ENCODE measurements at regions not wholly inside any gene's neighbourhood (a gene's known extent, or its start where the extent isn't known, plus 50 kb on each side); places are given as distances from the start of the nearest gene placed in this dataset.

DNA sequence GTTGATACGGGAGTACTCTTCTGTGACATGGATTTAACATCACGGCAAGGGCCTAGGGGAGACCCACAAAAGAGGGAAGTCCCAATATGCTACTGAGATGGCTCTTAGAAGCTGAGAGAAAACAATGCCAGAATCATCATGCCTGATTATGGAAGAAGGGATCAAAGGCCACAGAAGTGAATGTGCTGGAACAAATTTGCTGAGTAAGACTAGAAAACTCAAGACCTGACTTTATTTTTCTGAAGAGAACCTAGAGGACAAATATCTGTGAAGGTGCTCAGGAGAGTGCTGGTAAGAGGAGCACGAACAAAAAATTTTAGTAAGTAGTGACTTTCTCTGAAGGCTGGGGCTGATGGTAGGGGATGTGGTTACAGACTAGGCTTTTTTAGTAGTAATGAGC is 277.0 kb downstream of the ZEB1 start:
- Histone ChIP-seq H2AFZ (ENCODE audit: low read length, unreplicated experiment) (no peak overlapping the region), H3K4me3 (ENCODE audit: low read depth, low read length) (no peak overlapping the region), H3K79me2 (ENCODE audit: control insufficient read depth, insufficient read depth, low read length, unreplicated experiment) (no peaks in the 10 kb centered on the region)

DNA sequence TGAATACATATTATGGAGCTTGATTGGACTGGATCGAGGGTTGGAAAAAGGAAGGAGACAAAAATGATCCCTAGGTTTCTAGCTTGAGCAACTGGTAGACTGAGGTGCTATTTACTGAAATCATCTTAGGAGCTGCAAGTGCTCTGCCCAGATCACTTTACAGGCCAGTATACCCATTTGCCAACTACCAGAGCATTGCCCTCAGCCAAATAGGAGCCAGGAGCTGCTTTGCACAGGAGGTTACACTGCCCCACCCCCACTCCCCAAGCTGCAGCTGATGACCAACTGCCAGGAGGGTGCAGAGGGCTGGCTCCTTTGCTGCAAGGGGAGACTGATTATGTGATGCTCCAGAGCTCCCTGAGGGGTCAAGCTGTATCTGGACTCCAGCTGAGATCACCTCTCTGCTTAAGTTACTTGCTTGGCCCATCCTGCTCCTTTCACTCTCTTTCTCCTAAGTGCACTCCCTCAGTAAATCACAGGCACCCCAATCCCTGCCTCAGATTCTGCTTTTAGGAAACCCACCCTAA is 275.4 kb downstream of the ZEB1 start:
- no peak overlapping the region for H2AFZ ChIP-seq (ENCODE audit: low read length, unreplicated experiment)

More for the DNA sequence above, 277.0 kb downstream of the ZEB1 start:
- H3K27me3 ChIP-seq (ENCODE audit: insufficient read depth, low read length) = no peaks in the 10 kb centered on the region
- no peak overlapping the region for H3K27ac ChIP-seq (ENCODE audit: low read depth, low read length)
- H3K36me3 ChIP-seq (ENCODE audit: insufficient read depth, low read length) = no peaks in the 10 kb centered on the region
- peaks cover 12% of the 10 kb centered on the region for H3K4me1 ChIP-seq (ENCODE audit: control insufficient read depth, insufficient read depth, low read length, unreplicated experiment)

DNA sequence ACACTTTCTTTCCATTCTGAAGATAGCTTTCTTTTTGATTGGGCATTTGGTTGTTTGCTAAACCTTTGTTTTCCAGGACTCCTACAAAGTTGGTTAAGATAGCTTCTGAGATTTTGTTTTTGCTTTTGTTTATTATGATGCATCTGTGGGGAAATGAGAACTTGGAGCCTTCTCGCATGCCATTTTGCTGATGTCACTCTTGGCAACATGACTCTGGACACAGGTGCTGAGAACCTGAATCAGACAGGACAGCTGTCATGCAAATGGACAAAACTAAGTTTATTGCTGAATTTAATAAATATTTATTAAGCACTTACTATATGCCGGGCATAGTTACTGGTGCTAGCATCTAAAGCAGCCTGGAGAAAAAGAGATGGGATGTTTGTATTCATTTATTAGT is 274.1 kb downstream of the ZEB1 start:
- H3K27ac ChIP-seq (ENCODE audit: low read depth, low read length) = no peak overlapping the region
- no peaks in the 10 kb centered on the region for H3K79me2 ChIP-seq (ENCODE audit: control insufficient read depth, insufficient read depth, low read length, unreplicated experiment)
- H3K27me3 ChIP-seq (ENCODE audit: insufficient read depth, low read length) = no peaks in the 10 kb centered on the region
- peaks cover 12% of the 10 kb centered on the region for H3K4me1 ChIP-seq (ENCODE audit: control insufficient read depth, insufficient read depth, low read length, unreplicated experiment)
- no peak overlapping the region for H2AFZ ChIP-seq (ENCODE audit: low read length, unreplicated experiment)
- H3K4me3 ChIP-seq (ENCODE audit: low read depth, low read length) = no peak overlapping the region
- no peaks in the 10 kb centered on the region for H3K36me3 ChIP-seq (ENCODE audit: insufficient read depth, low read length)

More for the DNA sequence above, 275.4 kb downstream of the ZEB1 start:
- Histone ChIP-seq H3K27me3 (ENCODE audit: insufficient read depth, low read length) (no peaks in the 10 kb centered on the region), H3K4me1 (ENCODE audit: control insufficient read depth, insufficient read depth, low read length, unreplicated experiment) (peaks cover 12% of the 10 kb centered on the region), H3K79me2 (ENCODE audit: control insufficient read depth, insufficient read depth, low read length, unreplicated experiment) (no peaks in the 10 kb centered on the region), H3K4me3 (ENCODE audit: low read depth, low read length) (no peak overlapping the region), H3K36me3 (ENCODE audit: insufficient read depth, low read length) (no peaks in the 10 kb centered on the region), H3K27ac (ENCODE audit: low read depth, low read length) (no peak overlapping the region)

DNA sequence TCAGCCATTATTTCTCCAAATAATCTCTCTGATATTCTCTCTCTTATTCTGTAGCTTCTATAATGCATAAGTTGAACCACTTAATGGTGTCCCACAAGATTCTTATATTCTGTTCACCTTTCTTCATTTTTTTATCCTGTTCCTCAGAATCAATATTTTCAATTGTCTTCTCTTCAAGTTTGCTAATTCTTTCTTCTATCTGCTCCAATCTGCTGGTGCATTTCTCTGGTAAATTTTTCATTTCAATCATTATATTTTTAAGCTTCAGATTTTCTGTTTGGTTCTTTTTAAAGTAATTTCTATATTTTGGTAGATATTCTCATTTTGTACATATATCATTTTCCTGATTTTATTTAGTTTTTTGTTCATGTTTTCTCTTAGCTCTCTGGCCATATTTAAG is 272.6 kb downstream of the ZEB1 start:
- Histone ChIP-seq H3K27me3 (ENCODE audit: insufficient read depth, low read length) (no peaks in the 10 kb centered on the region), H3K4me3 (ENCODE audit: low read depth, low read length) (no peak overlapping the region), H3K79me2 (ENCODE audit: control insufficient read depth, insufficient read depth, low read length, unreplicated experiment) (no peaks in the 10 kb centered on the region), H3K36me3 (ENCODE audit: insufficient read depth, low read length) (no peaks in the 10 kb centered on the region), H3K4me1 (ENCODE audit: control insufficient read depth, insufficient read depth, low read length, unreplicated experiment) (peaks cover 9% of the 10 kb centered on the region), H3K27ac (ENCODE audit: low read depth, low read length) (no peak overlapping the region), H2AFZ (ENCODE audit: low read length, unreplicated experiment) (no peak overlapping the region)

DNA sequence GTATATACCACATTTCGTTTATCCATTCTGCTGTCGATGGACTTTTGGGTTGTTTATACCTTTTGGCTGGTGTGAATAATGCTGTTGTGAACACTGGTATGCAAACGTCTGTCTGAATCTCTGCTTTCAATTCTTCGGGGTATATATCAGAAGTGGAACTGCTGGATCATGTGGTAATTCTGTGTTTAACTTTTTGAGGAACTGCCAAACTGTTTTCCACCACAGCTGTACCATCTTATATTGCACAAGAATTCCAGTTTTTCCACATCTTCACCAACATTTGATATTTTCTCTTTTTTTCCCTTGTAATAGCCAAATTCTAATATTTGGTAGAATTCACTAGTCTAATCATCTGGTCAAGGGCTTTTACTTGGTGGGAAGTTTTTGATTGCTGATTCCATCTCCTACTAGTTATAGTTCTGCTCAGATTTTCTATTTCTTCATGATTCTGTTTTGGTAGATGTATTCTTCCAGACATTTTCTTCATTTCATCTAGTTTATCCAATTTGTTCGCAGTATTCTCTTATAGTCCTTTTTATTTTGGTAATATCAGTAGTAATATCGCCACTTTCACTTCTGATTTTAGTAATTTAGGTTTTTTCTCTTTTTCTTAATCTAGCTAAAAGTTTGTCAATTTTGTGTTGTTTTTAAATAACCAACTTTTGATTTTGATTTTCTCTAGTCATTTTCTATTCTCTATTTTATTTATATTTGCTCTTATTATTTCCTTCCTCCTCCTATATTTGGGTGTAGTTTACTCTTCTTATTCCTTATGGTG is 271.2 kb downstream of the ZEB1 start:
- H3K27ac ChIP-seq (ENCODE audit: low read depth, low read length) = no peak overlapping the region

DNA sequence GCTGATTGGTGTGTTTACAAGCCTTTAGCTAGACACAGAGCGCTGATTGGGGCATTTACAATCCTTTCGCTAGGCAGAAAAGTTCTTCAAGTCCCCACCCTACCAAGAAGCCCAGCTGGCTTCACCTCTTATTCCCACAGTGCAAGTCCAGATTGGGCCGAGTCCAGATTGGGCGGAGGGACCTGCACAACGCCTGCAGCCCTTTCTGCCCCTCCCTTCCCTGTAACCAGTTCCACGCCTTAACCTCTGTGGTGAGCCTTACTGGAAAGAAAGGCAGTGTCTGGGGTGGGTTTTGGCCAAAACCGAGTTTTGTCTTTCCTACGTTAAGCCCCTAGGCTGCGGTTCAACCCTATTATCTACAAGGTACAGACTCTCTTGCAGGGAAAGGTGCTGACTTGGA is 268.7 kb downstream of the ZEB1 start:
- Histone ChIP-seq H3K4me1 (ENCODE audit: control insufficient read depth, insufficient read depth, low read length, unreplicated experiment) (peaks cover 6% of the 10 kb centered on the region), H3K4me3 (ENCODE audit: low read depth, low read length) (no peak overlapping the region), H3K27ac (ENCODE audit: low read depth, low read length) (no peak overlapping the region), H3K36me3 (ENCODE audit: insufficient read depth, low read length) (no peaks in the 10 kb centered on the region), H3K27me3 (ENCODE audit: insufficient read depth, low read length) (no peaks in the 10 kb centered on the region), H2AFZ (ENCODE audit: low read length, unreplicated experiment) (no peak overlapping the region), H3K79me2 (ENCODE audit: control insufficient read depth, insufficient read depth, low read length, unreplicated experiment) (no peaks in the 10 kb centered on the region)

More for the DNA sequence above, 271.2 kb downstream of the ZEB1 start:
- Histone ChIP-seq H3K27me3 (ENCODE audit: insufficient read depth, low read length) (no peaks in the 10 kb centered on the region), H2AFZ (ENCODE audit: low read length, unreplicated experiment) (no peak overlapping the region), H3K79me2 (ENCODE audit: control insufficient read depth, insufficient read depth, low read length, unreplicated experiment) (no peaks in the 10 kb centered on the region), H3K4me1 (ENCODE audit: control insufficient read depth, insufficient read depth, low read length, unreplicated experiment) (no peaks in the 10 kb centered on the region), H3K36me3 (ENCODE audit: insufficient read depth, low read length) (no peaks in the 10 kb centered on the region), H3K4me3 (ENCODE audit: low read depth, low read length) (no peak overlapping the region)

DNA sequence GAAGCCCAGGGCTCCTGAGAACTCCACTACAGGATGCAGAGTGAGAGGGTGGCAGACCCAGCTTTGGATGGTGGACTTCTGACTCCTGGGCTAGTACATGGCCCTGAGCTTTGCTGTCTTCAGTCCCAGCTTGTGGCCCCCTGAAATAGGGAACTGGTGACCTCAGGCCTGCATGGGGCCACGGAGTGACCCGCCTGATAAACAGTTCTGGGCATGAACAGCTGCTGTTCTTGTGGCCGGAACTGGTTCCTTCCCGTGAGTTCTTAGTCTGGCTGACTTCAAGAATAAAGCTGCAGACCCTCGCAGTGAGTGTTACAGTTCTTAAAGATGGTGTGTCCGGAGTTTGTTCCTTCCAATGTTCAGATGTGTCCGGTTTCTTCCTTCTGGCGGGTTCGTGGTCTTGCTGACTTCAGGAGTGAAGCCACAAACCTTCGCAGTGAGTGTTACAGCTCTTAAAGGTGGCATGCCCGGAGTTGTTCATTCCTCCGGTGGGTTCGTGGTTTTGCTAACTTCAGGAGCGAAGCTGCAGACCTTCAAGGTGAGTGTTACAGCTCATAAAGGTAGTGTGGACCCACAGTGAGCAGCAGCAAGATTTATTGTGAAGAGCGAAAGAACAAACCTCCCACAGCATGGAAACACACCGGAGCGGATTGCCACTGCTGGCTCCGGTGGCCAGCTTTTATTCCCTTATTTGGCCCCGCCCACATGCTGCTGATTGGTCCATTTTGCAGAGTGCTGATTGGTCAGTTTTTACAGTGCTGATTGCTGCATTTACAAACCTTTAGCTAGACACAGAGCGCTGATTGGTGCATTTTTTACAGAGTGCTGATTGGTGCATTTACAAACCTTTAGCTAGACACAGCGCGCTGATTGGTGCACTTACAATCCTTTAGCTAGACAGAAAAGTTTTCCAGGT is 268.0 kb downstream of the ZEB1 start:
- H2AFZ ChIP-seq (ENCODE audit: low read length, unreplicated experiment) = no peak overlapping the region
- no peak overlapping the region for H3K4me3 ChIP-seq (ENCODE audit: low read depth, low read length)
- H3K79me2 ChIP-seq (ENCODE audit: control insufficient read depth, insufficient read depth, low read length, unreplicated experiment) = no peaks in the 10 kb centered on the region
- H3K27ac ChIP-seq (ENCODE audit: low read depth, low read length) = no peak overlapping the region
- H3K36me3 ChIP-seq (ENCODE audit: insufficient read depth, low read length) = no peaks in the 10 kb centered on the region
- no peaks in the 10 kb centered on the region for H3K27me3 ChIP-seq (ENCODE audit: insufficient read depth, low read length)
- peaks cover 13% of the 10 kb centered on the region for H3K4me1 ChIP-seq (ENCODE audit: control insufficient read depth, insufficient read depth, low read length, unreplicated experiment)

DNA sequence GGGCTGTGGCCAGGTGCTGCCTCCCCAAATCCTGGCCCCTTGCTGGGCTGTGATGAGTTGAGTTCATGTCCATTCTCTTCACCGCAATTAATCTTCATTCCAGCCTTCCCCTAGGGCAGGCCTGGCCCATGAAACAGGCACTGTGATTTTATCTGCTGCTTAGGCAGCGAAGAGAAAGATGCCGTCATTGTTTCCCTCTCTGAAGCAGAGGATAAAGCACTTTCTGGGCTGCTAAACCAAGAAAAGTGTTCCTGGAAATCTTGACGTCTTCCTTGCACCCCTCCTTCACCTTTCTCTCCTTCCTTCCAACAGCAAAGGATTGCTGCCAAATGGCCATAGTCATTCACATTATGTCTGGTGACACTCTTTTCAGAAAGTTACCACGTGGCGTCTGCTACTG is 265.9 kb downstream of the ZEB1 start:
- Histone ChIP-seq H3K27me3 (ENCODE audit: insufficient read depth, low read length) (no peaks in the 10 kb centered on the region), H3K4me3 (ENCODE audit: low read depth, low read length) (no peak overlapping the region), H3K4me1 (ENCODE audit: control insufficient read depth, insufficient read depth, low read length, unreplicated experiment) (peaks cover 13% of the 10 kb centered on the region), H3K36me3 (ENCODE audit: insufficient read depth, low read length) (no peaks in the 10 kb centered on the region), H3K27ac (ENCODE audit: low read depth, low read length) (no peak overlapping the region), H3K79me2 (ENCODE audit: control insufficient read depth, insufficient read depth, low read length, unreplicated experiment) (no peaks in the 10 kb centered on the region), H2AFZ (ENCODE audit: low read length, unreplicated experiment) (no peak overlapping the region)

DNA sequence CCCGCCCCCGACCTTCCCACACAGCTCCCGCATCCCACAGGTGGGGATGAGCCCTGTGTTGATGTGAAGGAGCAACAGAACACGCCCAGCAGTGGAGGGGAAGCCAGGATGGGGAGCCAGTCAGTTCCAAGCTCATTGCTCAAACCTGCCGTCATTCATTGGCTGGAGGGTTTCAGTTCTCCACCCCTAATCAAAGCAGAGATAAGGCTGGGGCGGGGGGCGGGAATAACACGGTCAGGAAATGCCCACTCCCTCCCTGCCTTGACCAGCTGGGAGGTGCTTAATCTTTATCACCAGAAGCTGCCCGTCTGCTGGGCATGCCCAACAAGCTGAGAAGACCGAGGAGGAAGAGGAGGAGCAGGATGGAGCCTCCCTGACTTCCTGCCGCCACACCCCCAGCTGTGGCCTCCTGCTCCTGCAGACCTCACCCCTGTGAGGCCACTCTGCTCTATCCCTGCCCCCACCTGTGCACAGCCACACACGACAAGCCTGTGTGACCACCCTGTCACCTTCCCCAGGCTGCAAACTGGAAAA is 265.1 kb downstream of the ZEB1 start:
- Histone ChIP-seq H3K4me3 (ENCODE audit: low read depth, low read length) (no peak overlapping the region), H2AFZ (ENCODE audit: low read length, unreplicated experiment) (no peak overlapping the region), H3K27me3 (ENCODE audit: insufficient read depth, low read length) (no peaks in the 10 kb centered on the region), H3K4me1 (ENCODE audit: control insufficient read depth, insufficient read depth, low read length, unreplicated experiment) (peaks cover 13% of the 10 kb centered on the region), H3K79me2 (ENCODE audit: control insufficient read depth, insufficient read depth, low read length, unreplicated experiment) (no peaks in the 10 kb centered on the region), H3K36me3 (ENCODE audit: insufficient read depth, low read length) (no peaks in the 10 kb centered on the region), H3K27ac (ENCODE audit: low read depth, low read length) (no peak overlapping the region)

DNA sequence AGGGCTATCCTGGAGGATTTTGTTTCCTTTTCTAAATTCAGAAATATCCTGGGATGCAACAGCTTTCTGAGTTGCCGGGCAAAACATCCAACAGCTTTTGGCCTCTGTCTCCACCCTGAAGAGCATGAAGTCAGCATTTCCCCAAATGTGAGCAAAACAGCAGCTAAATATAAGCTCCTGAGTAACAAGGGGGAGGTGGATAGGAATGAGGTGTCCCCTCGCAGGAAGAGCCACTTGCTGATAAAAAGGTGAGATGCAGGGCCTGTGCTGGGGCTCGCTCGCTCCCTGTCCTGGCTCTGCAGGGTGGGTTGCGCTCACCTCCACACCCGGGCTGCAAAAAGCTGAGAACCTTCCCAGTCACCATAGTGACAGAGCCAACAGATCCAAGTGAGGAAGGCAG is 264.3 kb downstream of the ZEB1 start:
- Histone ChIP-seq H3K27ac (ENCODE audit: low read depth, low read length) (no peak overlapping the region), H3K79me2 (ENCODE audit: control insufficient read depth, insufficient read depth, low read length, unreplicated experiment) (no peaks in the 10 kb centered on the region), H3K4me1 (ENCODE audit: control insufficient read depth, insufficient read depth, low read length, unreplicated experiment) (peaks cover 13% of the 10 kb centered on the region), H3K36me3 (ENCODE audit: insufficient read depth, low read length) (no peaks in the 10 kb centered on the region), H3K4me3 (ENCODE audit: low read depth, low read length) (no peak overlapping the region), H3K27me3 (ENCODE audit: insufficient read depth, low read length) (no peaks in the 10 kb centered on the region), H2AFZ (ENCODE audit: low read length, unreplicated experiment) (no peak overlapping the region)
